Hepatocyte (in vitro differentiated cells): ENCODE measurements at regions not wholly inside any gene's neighbourhood (a gene's known extent, or its start where the extent isn't known, plus 50 kb on each side); places are given as distances from the start of the nearest gene placed in this dataset.

Experiments
- CTCF ChIP-seq: fragments of 200-600 bp; sonication (generic); IDR thresholded peaks from 2 replicates; pipeline ENCODE4 v1.5.1; 2016; ENCODE audit warnings: antibody characterized with exemption, mild to moderate bottlenecking; ENCODE audit not compliant: poor library complexity
- EZH2 ChIP-seq: fragments of 200-600 bp; sonication (generic); IDR thresholded peaks from 2 replicates; pipeline ENCODE4 v1.6.1; 2016; ENCODE audit warnings: antibody characterized with exemption, mild to moderate bottlenecking, borderline replicate concordance

DNA sequence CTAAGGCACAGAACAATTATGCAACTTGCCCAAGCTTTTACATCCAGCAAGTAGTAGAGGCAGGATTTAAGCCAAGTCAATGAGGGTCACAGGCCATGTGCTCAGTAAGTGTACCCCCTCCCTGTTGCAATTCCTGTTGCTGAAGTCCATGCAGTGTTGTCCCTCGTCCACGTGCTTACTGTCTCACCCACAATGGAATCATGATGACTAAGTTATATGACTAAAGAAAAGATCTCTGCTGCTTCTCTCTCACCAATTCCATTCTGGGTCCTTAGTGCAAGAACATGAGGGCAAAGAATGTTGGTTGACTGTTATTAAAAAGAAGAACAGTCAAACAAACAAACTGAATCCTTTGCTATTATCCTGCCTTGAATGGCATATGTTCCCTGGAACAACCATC lies 233.6 kb upstream of the SLC24A2 start:
- TF ChIP-seq CTCF (no peak), EZH2 (no peak)
